WERI-Rb-1 (cell line): ENCODE measurements at regions not wholly inside any gene's neighbourhood (a gene's known extent, or its start where the extent isn't known, plus 50 kb on each side); places are given as distances from the start of the nearest gene placed in this dataset.

Experiments
- DNase-seq: peaks from one replicate; pipeline ENCODE4 v3.0.0-alpha.2; 2020
- H3K27ac ChIP-seq: fragments of 250-450 bp; sonication (Bioruptor Pico); 2 replicates; pipeline ENCODE4 v1.5.1; 2020; ENCODE audit warnings: mild to moderate bottlenecking, moderate library complexity
- H3K27me3 ChIP-seq: fragments of 250-450 bp; sonication (Bioruptor Pico); 2 replicates; pipeline ENCODE4 v1.5.1; 2021; ENCODE audit warnings: mild to moderate bottlenecking, low read depth, moderate library complexity; ENCODE audit not compliant: insufficient read depth, severe bottlenecking
- H3K36me3 ChIP-seq: fragments of 250-450 bp; sonication (Bioruptor Pico); 2 replicates; pipeline ENCODE4 v1.5.1; 2020; ENCODE audit warnings: mild to moderate bottlenecking, moderate library complexity
- H3K4me3 ChIP-seq: 2 replicates; pipeline ENCODE4 v1.5.1; 2011; ENCODE audit warnings: low read depth, mild to moderate bottlenecking, control low read depth, low read length
- H3K9me3 ChIP-seq: fragments of 250-450 bp; sonication (Bioruptor Pico); 2 replicates; pipeline ENCODE4 v1.5.1; 2021; ENCODE audit warnings: mild to moderate bottlenecking, moderate library complexity; ENCODE audit not compliant: severe bottlenecking
- CTCF ChIP-seq: IDR thresholded peaks from 2 replicates; pipeline ENCODE4 v1.5.1; 2011; ENCODE audit warnings: low read depth, mild to moderate bottlenecking, control low read depth, inconsistent platforms, low read length

GRCh38 chr10:4767033-4767814 is 58.8 kb upstream of the AKR1E2 start:
- H3K27me3 ChIP-seq, result no peaks in the 10 kb centered on the region
- no peak overlapping the region for H3K4me3 ChIP-seq
- no peaks in the 10 kb centered on the region for H3K9me3 ChIP-seq
- TF ChIP-seq CTCF, result peak; percentile 44
- no peaks in the 10 kb centered on the region for H3K36me3 ChIP-seq
- no peak for DNase-seq
- H3K27ac ChIP-seq, result no peak overlapping the region

GRCh38 chr10:4766454-4766853 is 59.6 kb upstream of the AKR1E2 start:
- H3K27me3 ChIP-seq, result no peaks in the 10 kb centered on the region
- no peak overlapping the region for H3K27ac ChIP-seq
- H3K36me3 ChIP-seq, result no peaks in the 10 kb centered on the region
- no peak for DNase-seq
- no peak for TF ChIP-seq CTCF
- H3K4me3 ChIP-seq, result no peak overlapping the region
- no peaks in the 10 kb centered on the region for H3K9me3 ChIP-seq

GRCh38 chr10:4765428-4765827 is 60.6 kb upstream of the AKR1E2 start:
- DNase-seq, result no peak
- no peaks in the 10 kb centered on the region for H3K27me3 ChIP-seq
- H3K9me3 ChIP-seq, result no peaks in the 10 kb centered on the region
- no peak overlapping the region for H3K27ac ChIP-seq
- H3K36me3 ChIP-seq, result no peaks in the 10 kb centered on the region
- TF ChIP-seq CTCF, result no peak
- no peak overlapping the region for H3K4me3 ChIP-seq

- Histone ChIP-seq H3K9me3 (no peaks in the 10 kb centered on the region), H3K27me3 (no peaks in the 10 kb centered on the region), H3K27ac (no peak overlapping the region), H3K4me3 (no peak overlapping the region), H3K36me3 (no peaks in the 10 kb centered on the region)
- TF ChIP-seq CTCF, result no peak
- DNase-seq, result no peak
Observed at GRCh38 chr10:4763960-4764428, 62.0 kb upstream of the AKR1E2 start.

GRCh38 chr10:4763513-4763912 is 62.5 kb upstream of the AKR1E2 start:
- no peaks in the 10 kb centered on the region for H3K27me3 ChIP-seq
- DNase-seq, result no peak
- H3K27ac ChIP-seq, result no peak overlapping the region
- H3K36me3 ChIP-seq, result no peaks in the 10 kb centered on the region
- no peak overlapping the region for H3K4me3 ChIP-seq
- no peaks in the 10 kb centered on the region for H3K9me3 ChIP-seq
- no peak for TF ChIP-seq CTCF

- no peak overlapping the region for H3K27ac ChIP-seq
- no peaks in the 10 kb centered on the region for H3K27me3 ChIP-seq
- no peak for DNase-seq
Observed at GRCh38 chr10:4758256-4758655, 67.8 kb upstream of the AKR1E2 start.

More at GRCh38 chr10:4758256-4758655, 67.8 kb upstream of the AKR1E2 start:
- Histone ChIP-seq H3K4me3 (no peak overlapping the region), H3K36me3 (no peaks in the 10 kb centered on the region), H3K9me3 (no peaks in the 10 kb centered on the region)
- TF ChIP-seq CTCF, result no peak
